Activated gamma-delta T cell treated with anti-CD3 and anti-CD28 coated beads, Interleukin-2, amount 50 U/mL, for 16 hours (primary cell): ENCODE measurements at regions not wholly inside any gene's neighbourhood (a gene's known extent, or its start where the extent isn't known, plus 50 kb on each side); places are given as distances from the start of the nearest gene placed in this dataset.
"Not testable (repeated sequence)": the region's sequence is repeated elsewhere in the genome, so short reads cannot be mapped to it uniquely, and the experiment has no call there.

Source experiments
- DNase-seq: peaks from one replicate; pipeline ENCODE4 v3.0.0-alpha.2; 2020; ENCODE audit warnings: low read depth

- no peak for DNase-seq
These were observed 611.6 kb upstream of the VRK2 start for GRCh38 chr2:57434972-57435371.

- no peak for DNase-seq
These were observed 609.5 kb upstream of the VRK2 start for GRCh38 chr2:57437077-57437476.

GRCh38 chr2:57440437-57440836, 606.2 kb upstream of the VRK2 start:
- DNase-seq: no peak

- no peak for DNase-seq
These were observed 603.5 kb upstream of the VRK2 start for GRCh38 chr2:57443086-57443485.

GRCh38 chr2:57443973-57444521, 602.6 kb upstream of the VRK2 start:
- DNase-seq: no peak

- DNase-seq: no peak
These were observed 601.7 kb upstream of the VRK2 start for GRCh38 chr2:57444752-57445430.

- no peak for DNase-seq
These were observed 597.8 kb upstream of the VRK2 start for GRCh38 chr2:57448816-57449215.

GRCh38 chr2:57450170-57450569, 596.4 kb upstream of the VRK2 start:
- DNase-seq: no peak

- DNase-seq: no peak
These were observed 594.0 kb upstream of the VRK2 start for GRCh38 chr2:57452634-57453033.

- DNase-seq: no peak
These were observed 592.7 kb upstream of the VRK2 start for GRCh38 chr2:57453945-57454344.

GRCh38 chr2:57460396-57461276, 586.0 kb upstream of the VRK2 start:
- no peak for DNase-seq

GRCh38 chr2:57461624-57462023, 585.0 kb upstream of the VRK2 start:
- no peak for DNase-seq

- no peak for DNase-seq
These were observed 581.5 kb upstream of the VRK2 start for GRCh38 chr2:57465067-57465466.

- no peak for DNase-seq
These were observed 580.6 kb upstream of the VRK2 start for GRCh38 chr2:57465967-57466366.

GRCh38 chr2:57475391-57475790, 571.2 kb upstream of the VRK2 start:
- no peak for DNase-seq

GRCh38 chr2:57479981-57480380, 566.6 kb upstream of the VRK2 start:
- DNase-seq: no peak

GRCh38 chr2:57488061-57488460, 558.5 kb upstream of the VRK2 start:
- DNase-seq: no peak

- no peak for DNase-seq
These were observed 555.9 kb upstream of the VRK2 start for GRCh38 chr2:57490741-57491140.

GRCh38 chr2:57491213-57491612, 555.4 kb upstream of the VRK2 start:
- no peak for DNase-seq

- DNase-seq: not testable (repeated sequence)
These were observed 552.6 kb upstream of the VRK2 start for GRCh38 chr2:57493966-57494365.

- no peak for DNase-seq
These were observed 549.0 kb upstream of the VRK2 start for GRCh38 chr2:57497489-57498096.

- no peak for DNase-seq
These were observed 541.8 kb upstream of the VRK2 start for GRCh38 chr2:57504787-57505186.

GRCh38 chr2:57509189-57509588, 537.4 kb upstream of the VRK2 start:
- no peak for DNase-seq
